GM23338 (cell line): ENCODE measurements at regions not wholly inside any gene's neighbourhood (a gene's known extent, or its start where the extent isn't known, plus 50 kb on each side); places are given as distances from the start of the nearest gene placed in this dataset.

ENCODE experiments used
- ATAC-seq: fragments of 200-7000 bp; cut with Tn5 transposase; 3 replicates; pipeline ENCODE4 v1.9.1; 2020
- DNase-seq: peaks from one replicate; pipeline ENCODE4 v3.0.0-alpha.2; 2015; ENCODE audit warnings: low spot score
- H2AFZ ChIP-seq: fragments of 200-600 bp; sonication (generic); 2 replicates; pipeline ENCODE4 v1.8.0; 2016; ENCODE audit warnings: antibody characterized with exemption, mild to moderate bottlenecking, moderate library complexity
- H3F3A ChIP-seq: fragments of 200-600 bp; sonication (generic); replicated peaks from 2 replicates; pipeline ENCODE4 v1.8.0; 2017; ENCODE audit warnings: antibody characterized with exemption, mixed run types, low read depth
- H3K27ac ChIP-seq: fragments of 200-600 bp; sonication (generic); 2 replicates; pipeline ENCODE4 v1.6.1; 2016; ENCODE audit warnings: low read depth
- H3K27me3 ChIP-seq: fragments of 200-600 bp; sonication (generic); 2 replicates; pipeline ENCODE4 v1.8.0; 2016; ENCODE audit warnings: mild to moderate bottlenecking, mixed run types, moderate library complexity; ENCODE audit not compliant: insufficient read depth
- H3K36me3 ChIP-seq: fragments of 200-600 bp; sonication (generic); 2 replicates; pipeline ENCODE4 v1.8.0; 2016; ENCODE audit warnings: mild to moderate bottlenecking; ENCODE audit not compliant: insufficient read depth
- H3K4me1 ChIP-seq: fragments of 200-600 bp; sonication (generic); 2 replicates; pipeline ENCODE4 v1.8.0; 2016; ENCODE audit warnings: mild to moderate bottlenecking, moderate library complexity; ENCODE audit not compliant: insufficient read depth
- H3K4me2 ChIP-seq: fragments of 200-600 bp; sonication (generic); 2 replicates; pipeline ENCODE4 v1.7.1; 2017; ENCODE audit warnings: mixed run types
- H3K4me3 ChIP-seq: fragments of 200-600 bp; sonication (generic); 2 replicates; pipeline ENCODE4 v1.6.1; 2016; ENCODE audit warnings: mixed run types
- H3K79me2 ChIP-seq: fragments of 200-600 bp; sonication (generic); replicated peaks from 2 replicates; pipeline ENCODE4 v1.8.0; 2017; ENCODE audit warnings: mild to moderate bottlenecking; ENCODE audit not compliant: insufficient read depth
- H3K9me2 ChIP-seq: fragments of 200-600 bp; sonication (generic); 2 replicates; pipeline ENCODE4 v1.8.0; 2017; ENCODE audit not compliant: insufficient read depth
- H4K20me1 ChIP-seq: fragments of 200-600 bp; sonication (generic); replicated peaks from 2 replicates; pipeline ENCODE4 v1.8.0; 2017; ENCODE audit warnings: mild to moderate bottlenecking; ENCODE audit not compliant: insufficient read depth
- H3K27ac Mint-ChIP-seq: 2 replicates; pipeline ENCODE4 v1.8.0; 2020; ENCODE audit warnings: inconsistent platforms, mild to moderate bottlenecking, moderate library complexity, mixed read lengths
- H3K27me3 Mint-ChIP-seq: 3 replicates; pipeline ENCODE4 v1.8.0; 2022; ENCODE audit warnings: low read depth, mild to moderate bottlenecking, moderate library complexity, mixed read lengths, inconsistent platforms; ENCODE audit not compliant: insufficient read depth, poor library complexity
- H3K36me3 Mint-ChIP-seq: 3 replicates; pipeline ENCODE4 v1.8.0; 2021; ENCODE audit warnings: low read depth, mild to moderate bottlenecking, inconsistent platforms, moderate library complexity, mixed read lengths
- H3K4me1 Mint-ChIP-seq: 3 replicates; pipeline ENCODE4 v1.8.0; 2020; ENCODE audit warnings: mild to moderate bottlenecking, inconsistent platforms, mixed read lengths
- H3K4me3 Mint-ChIP-seq: 3 replicates; pipeline ENCODE4 v1.8.0; 2021; ENCODE audit warnings: moderate library complexity, mild to moderate bottlenecking, inconsistent platforms, mixed read lengths
- H3K9me3 Mint-ChIP-seq: 3 replicates; pipeline ENCODE4 v1.8.0; 2020; ENCODE audit warnings: moderate library complexity, mild to moderate bottlenecking, inconsistent platforms, mixed read lengths
- EZH2 ChIP-seq: fragments of 200-600 bp; sonication (generic); IDR thresholded peaks from one replicate; pipeline ENCODE4 v1.8.0; 2017; ENCODE audit warnings: antibody characterized with exemption, mild to moderate bottlenecking, low read depth; ENCODE audit not compliant: unreplicated experiment
- POLR2AphosphoS5 ChIP-seq: IDR thresholded peaks from 2 replicates; pipeline ENCODE4 v1.6.1; 2016; ENCODE audit warnings: antibody characterized with exemption, low read depth
- ZNF114 ChIP-seq: fragments of 250-450 bp; sonication (Bioruptor Pico); IDR thresholded peaks from 2 replicates; pipeline ENCODE4 v1.5.0; 2020; ENCODE audit warnings: mild to moderate bottlenecking, moderate library complexity
- ZNF331 ChIP-seq: fragments of 250-450 bp; sonication (Bioruptor Pico); IDR thresholded peaks from 2 replicates; pipeline ENCODE4 v1.5.0; 2020; ENCODE audit warnings: low read depth, mild to moderate bottlenecking, moderate library complexity
- TF ChIP-seq, protein P1 (sequence below), 2 experiments: fragments of 200-600 bp in 1 of 2; sonication (generic) in 1 of 2; conservative IDR thresholded peaks; 2 replicates each; pipeline versions ENCODE4 v1.5.1 to v1.6.1; 2016 to 2017; ENCODE audit warnings: antibody characterized with exemption in 2 of 2, low read depth in 2 of 2, mild to moderate bottlenecking in 2 of 2, moderate library complexity in 1 of 2
- TF ChIP-seq, protein P2 (sequence below): fragments of 250-450 bp; sonication (Bioruptor Pico); IDR thresholded peaks from 2 replicates; pipeline ENCODE4 v1.5.0; 2020; ENCODE audit warnings: mild to moderate bottlenecking, moderate library complexity

GRCh38 chr2:74764429-74765272 is 69.3 kb upstream of the HK2 start:
- H3K79me2 ChIP-seq = no peaks in the 10 kb centered on the region
- no peak overlapping the region for H3K4me3 ChIP-seq
- H3K27me3 Mint-ChIP-seq = peaks cover 3% of the 10 kb centered on the region
- peaks cover 17% of the 10 kb centered on the region for H3K4me1 Mint-ChIP-seq
- no peak overlapping the region for H3K27ac ChIP-seq
- no peaks in the 10 kb centered on the region for H3K27me3 ChIP-seq
- no peak overlapping the region for H3K4me3 Mint-ChIP-seq
- no peaks in the 10 kb centered on the region for H4K20me1 ChIP-seq
- no peaks in the 10 kb centered on the region for H3K9me2 ChIP-seq
- H3F3A ChIP-seq = no peaks in the 10 kb centered on the region
- H3K4me1 ChIP-seq = peaks cover 12% of the 10 kb centered on the region; the same call in 1 of the 2 replicates
- peak; percentile 65; the same call in 1 of the 3 replicates for ATAC-seq
- peaks cover 2% of the 10 kb centered on the region; the same call in 2 of the 3 replicates for H3K9me3 Mint-ChIP-seq
- TF ChIP-seq ZNF331 (CRISPR knock-in tag) (no peak), EZH2 (no peak), POLR2AphosphoS5 (no peak), ZNF114 (CRISPR knock-in tag) (no peak)
- TF ChIP-seq, protein P1, sequence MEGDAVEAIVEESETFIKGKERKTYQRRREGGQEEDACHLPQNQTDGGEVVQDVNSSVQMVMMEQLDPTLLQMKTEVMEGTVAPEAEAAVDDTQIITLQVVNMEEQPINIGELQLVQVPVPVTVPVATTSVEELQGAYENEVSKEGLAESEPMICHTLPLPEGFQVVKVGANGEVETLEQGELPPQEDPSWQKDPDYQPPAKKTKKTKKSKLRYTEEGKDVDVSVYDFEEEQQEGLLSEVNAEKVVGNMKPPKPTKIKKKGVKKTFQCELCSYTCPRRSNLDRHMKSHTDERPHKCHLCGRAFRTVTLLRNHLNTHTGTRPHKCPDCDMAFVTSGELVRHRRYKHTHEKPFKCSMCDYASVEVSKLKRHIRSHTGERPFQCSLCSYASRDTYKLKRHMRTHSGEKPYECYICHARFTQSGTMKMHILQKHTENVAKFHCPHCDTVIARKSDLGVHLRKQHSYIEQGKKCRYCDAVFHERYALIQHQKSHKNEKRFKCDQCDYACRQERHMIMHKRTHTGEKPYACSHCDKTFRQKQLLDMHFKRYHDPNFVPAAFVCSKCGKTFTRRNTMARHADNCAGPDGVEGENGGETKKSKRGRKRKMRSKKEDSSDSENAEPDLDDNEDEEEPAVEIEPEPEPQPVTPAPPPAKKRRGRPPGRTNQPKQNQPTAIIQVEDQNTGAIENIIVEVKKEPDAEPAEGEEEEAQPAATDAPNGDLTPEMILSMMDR (conservative IDR thresholded peaks at IDR 0.05; ENCODE audit: low read depth in 2 of 2) = no peak
- no peaks in the 10 kb centered on the region for H3K36me3 ChIP-seq
- peak overlapping the region; percentile 6; the same call in 1 of the 2 replicates for H3K27ac Mint-ChIP-seq
- DNase-seq = no peak
- no peaks in the 10 kb centered on the region for H3K36me3 Mint-ChIP-seq
- H2AFZ ChIP-seq = peak overlapping the region; percentile 86
- H3K4me2 ChIP-seq = no peak overlapping the region

- H2AFZ ChIP-seq = no peak overlapping the region
- DNase-seq (no peak), ATAC-seq (no peak)
- TF ChIP-seq, protein P2, sequence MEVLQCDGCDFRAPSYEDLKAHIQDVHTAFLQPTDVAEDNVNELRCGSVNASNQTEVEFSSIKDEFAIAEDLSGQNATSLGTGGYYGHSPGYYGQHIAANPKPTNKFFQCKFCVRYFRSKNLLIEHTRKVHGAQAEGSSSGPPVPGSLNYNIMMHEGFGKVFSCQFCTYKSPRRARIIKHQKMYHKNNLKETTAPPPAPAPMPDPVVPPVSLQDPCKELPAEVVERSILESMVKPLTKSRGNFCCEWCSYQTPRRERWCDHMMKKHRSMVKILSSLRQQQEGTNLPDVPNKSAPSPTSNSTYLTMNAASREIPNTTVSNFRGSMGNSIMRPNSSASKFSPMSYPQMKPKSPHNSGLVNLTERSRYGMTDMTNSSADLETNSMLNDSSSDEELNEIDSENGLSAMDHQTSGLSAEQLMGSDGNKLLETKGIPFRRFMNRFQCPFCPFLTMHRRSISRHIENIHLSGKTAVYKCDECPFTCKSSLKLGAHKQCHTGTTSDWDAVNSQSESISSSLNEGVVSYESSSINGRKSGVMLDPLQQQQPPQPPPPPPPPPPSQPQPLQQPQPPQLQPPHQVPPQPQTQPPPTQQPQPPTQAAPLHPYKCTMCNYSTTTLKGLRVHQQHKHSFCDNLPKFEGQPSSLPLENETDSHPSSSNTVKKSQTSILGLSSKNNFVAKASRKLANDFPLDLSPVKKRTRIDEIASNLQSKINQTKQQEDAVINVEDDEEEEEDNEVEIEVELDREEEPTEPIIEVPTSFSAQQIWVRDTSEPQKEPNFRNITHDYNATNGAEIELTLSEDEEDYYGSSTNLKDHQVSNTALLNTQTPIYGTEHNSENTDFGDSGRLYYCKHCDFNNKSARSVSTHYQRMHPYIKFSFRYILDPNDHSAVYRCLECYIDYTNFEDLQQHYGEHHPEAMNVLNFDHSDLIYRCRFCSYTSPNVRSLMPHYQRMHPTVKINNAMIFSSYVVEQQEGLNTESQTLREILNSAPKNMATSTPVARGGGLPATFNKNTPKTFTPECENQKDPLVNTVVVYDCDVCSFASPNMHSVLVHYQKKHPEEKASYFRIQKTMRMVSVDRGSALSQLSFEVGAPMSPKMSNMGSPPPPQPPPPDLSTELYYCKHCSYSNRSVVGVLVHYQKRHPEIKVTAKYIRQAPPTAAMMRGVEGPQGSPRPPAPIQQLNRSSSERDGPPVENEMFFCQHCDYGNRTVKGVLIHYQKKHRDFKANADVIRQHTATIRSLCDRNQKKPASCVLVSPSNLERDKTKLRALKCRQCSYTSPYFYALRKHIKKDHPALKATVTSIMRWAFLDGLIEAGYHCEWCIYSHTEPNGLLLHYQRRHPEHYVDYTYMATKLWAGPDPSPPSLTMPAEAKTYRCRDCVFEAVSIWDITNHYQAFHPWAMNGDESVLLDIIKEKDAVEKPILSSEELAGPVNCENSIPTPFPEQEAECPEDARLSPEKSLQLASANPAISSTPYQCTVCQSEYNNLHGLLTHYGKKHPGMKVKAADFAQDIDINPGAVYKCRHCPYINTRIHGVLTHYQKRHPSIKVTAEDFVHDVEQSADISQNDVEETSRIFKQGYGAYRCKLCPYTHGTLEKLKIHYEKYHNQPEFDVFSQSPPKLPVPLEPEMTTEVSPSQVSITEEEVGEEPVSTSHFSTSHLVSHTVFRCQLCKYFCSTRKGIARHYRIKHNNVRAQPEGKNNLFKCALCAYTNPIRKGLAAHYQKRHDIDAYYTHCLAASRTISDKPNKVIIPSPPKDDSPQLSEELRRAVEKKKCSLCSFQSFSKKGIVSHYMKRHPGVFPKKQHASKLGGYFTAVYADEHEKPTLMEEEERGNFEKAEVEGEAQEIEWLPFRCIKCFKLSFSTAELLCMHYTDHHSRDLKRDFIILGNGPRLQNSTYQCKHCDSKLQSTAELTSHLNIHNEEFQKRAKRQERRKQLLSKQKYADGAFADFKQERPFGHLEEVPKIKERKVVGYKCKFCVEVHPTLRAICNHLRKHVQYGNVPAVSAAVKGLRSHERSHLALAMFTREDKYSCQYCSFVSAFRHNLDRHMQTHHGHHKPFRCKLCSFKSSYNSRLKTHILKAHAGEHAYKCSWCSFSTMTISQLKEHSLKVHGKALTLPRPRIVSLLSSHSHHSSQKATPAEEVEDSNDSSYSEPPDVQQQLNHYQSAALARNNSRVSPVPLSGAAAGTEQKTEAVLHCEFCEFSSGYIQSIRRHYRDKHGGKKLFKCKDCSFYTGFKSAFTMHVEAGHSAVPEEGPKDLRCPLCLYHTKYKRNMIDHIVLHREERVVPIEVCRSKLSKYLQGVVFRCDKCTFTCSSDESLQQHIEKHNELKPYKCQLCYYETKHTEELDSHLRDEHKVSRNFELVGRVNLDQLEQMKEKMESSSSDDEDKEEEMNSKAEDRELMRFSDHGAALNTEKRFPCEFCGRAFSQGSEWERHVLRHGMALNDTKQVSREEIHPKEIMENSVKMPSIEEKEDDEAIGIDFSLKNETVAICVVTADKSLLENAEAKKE = no peak
- peak; percentile 88 for TF ChIP-seq ZNF331 (CRISPR knock-in tag)
- no peak overlapping the region for H3K27ac ChIP-seq
- Mint-ChIP-seq H3K4me1 (peaks cover 17% of the 10 kb centered on the region), H3K27ac (no peak overlapping the region), H3K4me3 (no peak overlapping the region), H3K36me3 (no peaks in the 10 kb centered on the region), H3K9me3 (no peaks in the 10 kb centered on the region; the same call in 2 of the 3 replicates), H3K27me3 (peaks cover 3% of the 10 kb centered on the region)
- no peaks in the 10 kb centered on the region for H4K20me1 ChIP-seq
- H3F3A ChIP-seq = no peaks in the 10 kb centered on the region
- no peaks in the 10 kb centered on the region for H3K79me2 ChIP-seq
- H3K4me2 ChIP-seq = no peak overlapping the region
- H3K4me3 ChIP-seq = no peak overlapping the region
- peaks cover 12% of the 10 kb centered on the region; the same call in 1 of the 2 replicates for H3K4me1 ChIP-seq
- no peaks in the 10 kb centered on the region for H3K36me3 ChIP-seq
- no peaks in the 10 kb centered on the region for H3K27me3 ChIP-seq
- no peaks in the 10 kb centered on the region for H3K9me2 ChIP-seq
These were observed 67.1 kb upstream of the HK2 start for GRCh38 chr2:74766780-74767179.
